H1 (cell line): ENCODE measurements at regions not wholly inside any gene's neighbourhood (a gene's known extent, or its start where the extent isn't known, plus 50 kb on each side); places are given as distances from the start of the nearest gene placed in this dataset.

ENCODE experiments used
- CTCF ChIA-PET: fragments of 300-600 bp; sonication (Branson Sonifier 250); formaldehyde crosslinking; loops from one replicate; lab custom pipeline; 2021; ENCODE audit not compliant: partially characterized antibody; lab: Charles Lee
- POLR2A ChIA-PET: fragments of 300-600 bp; sonication (Branson Sonifier 250); formaldehyde crosslinking; loops from one replicate; lab custom pipeline; 2021; ENCODE audit warnings: inconsistent platforms; ENCODE audit not compliant: partially characterized antibody; lab: Charles Lee
- DNase-seq, 2 experiments: peaks; one replicate each; pipeline versions ENCODE4 v3.0.0 to v3.0.0-alpha.2; 2010 to 2022; ENCODE audit warnings: low spot score in 2 of 2, low read depth in 1 of 2, mixed read lengths in 1 of 2
- FAIRE-seq: peaks from 2 replicates; lab custom pipeline; 2011; peaks lifted over from hg19 to GRCh38; lab: Jason Lieb, UNC
- H2AFZ ChIP-seq: 2 replicates; pipeline ENCODE4 v1.8.1; 2012; ENCODE audit warnings: low read length, inconsistent platforms
- H2AK5ac ChIP-seq: 2 replicates; pipeline ENCODE4 v1.6.1; 2013; ENCODE audit warnings: low read depth, low read length
- H2BK120ac ChIP-seq: replicated peaks from 2 replicates; pipeline ENCODE3; 2013; ENCODE audit warnings: low read depth, low read length, inconsistent platforms
- H2BK12ac ChIP-seq: 2 replicates; pipeline ENCODE4 v1.6.1; 2013; ENCODE audit warnings: low read depth, low read length
- H2BK15ac ChIP-seq: 2 replicates; pipeline ENCODE4 v1.6.1; 2013; ENCODE audit warnings: low read length
- H2BK20ac ChIP-seq: 2 replicates; pipeline ENCODE4 v1.6.1; 2013; ENCODE audit warnings: low read length
- H2BK5ac ChIP-seq: 2 replicates; pipeline ENCODE4 v1.6.1; 2013; ENCODE audit warnings: low read depth, low read length
- H3K14ac ChIP-seq: 2 replicates; pipeline ENCODE4 v1.6.1; 2013; ENCODE audit warnings: inconsistent platforms; ENCODE audit not compliant: insufficient read length
- H3K18ac ChIP-seq: 2 replicates; pipeline ENCODE4 v1.6.1; 2013; ENCODE audit warnings: low read length; ENCODE audit errors: extremely low read depth
- H3K23ac ChIP-seq: 2 replicates; pipeline ENCODE4 v1.6.1; 2013; ENCODE audit warnings: inconsistent platforms; ENCODE audit not compliant: insufficient read length
- H3K23me2 ChIP-seq: 2 replicates; pipeline ENCODE4 v1.6.1; 2013; ENCODE audit warnings: low read depth, low read length
- H3K27ac ChIP-seq: 2 replicates; pipeline ENCODE4 v1.6.1; 2011; ENCODE audit warnings: low read depth, low read length, inconsistent platforms
- H3K27me3 ChIP-seq, 4 experiments: replicated peaks in 1 of 4; 1 replicate in 1 of 4; 2 replicates in 3 of 4; pipeline versions ENCODE4 v1.6.1 to v1.8.1; 2011 to 2013; ENCODE audit warnings: low read length in 3 of 4, mild to moderate bottlenecking in 3 of 4, inconsistent platforms in 2 of 4, mixed read lengths in 2 of 4, moderate library complexity in 1 of 4; ENCODE audit not compliant: control insufficient read depth in 3 of 4, insufficient read depth in 3 of 4; ENCODE audit errors: extremely low read depth in 1 of 4
- H3K36me3 ChIP-seq, 4 experiments: 2 replicates each; pipeline versions ENCODE4 v1.6.1 to v1.8.1; 2011 to 2013; ENCODE audit warnings: mild to moderate bottlenecking in 4 of 4, low read length in 3 of 4, moderate library complexity in 2 of 4, control low read depth in 1 of 4, inconsistent platforms in 1 of 4; ENCODE audit not compliant: insufficient read depth in 4 of 4, control insufficient read depth in 2 of 4
- H3K4ac ChIP-seq: replicated peaks from 2 replicates; pipeline ENCODE3; 2013; ENCODE audit warnings: low read length, low read depth, mixed read lengths, inconsistent platforms; ENCODE audit not compliant: insufficient read length
- H3K4me1 ChIP-seq, 4 experiments: replicated peaks in 1 of 4; 1 replicate in 1 of 4; 2 replicates in 3 of 4; pipeline versions ENCODE4 v1.6.1 to v1.8.1; 2011 to 2013; ENCODE audit warnings: low read length in 3 of 4, inconsistent platforms in 2 of 4, mixed read lengths in 1 of 4; ENCODE audit not compliant: insufficient read depth in 4 of 4, control insufficient read depth in 3 of 4
- H3K4me2 ChIP-seq, 2 experiments: 2 replicates each; pipeline versions ENCODE4 v1.6.1 to v1.8.1; 2011 to 2013; ENCODE audit warnings: low read depth in 2 of 2, low read length in 2 of 2, control low read depth in 1 of 2, inconsistent platforms in 1 of 2, mild to moderate bottlenecking in 1 of 2; ENCODE audit not compliant: insufficient read depth in 1 of 2
- H3K4me3 ChIP-seq, 4 experiments: fragments of 200-600, 300-600 bp in 1 of 4; sonication (generic), shearing (Covaris generic), sonication (Bioruptor Twin) in 1 of 4; 2 replicates each; pipeline versions ENCODE4 v1.5.1 to v1.8.1; 2011 to 2016; ENCODE audit warnings: low read length in 4 of 4, low read depth in 3 of 4, control low read depth in 2 of 4, inconsistent platforms in 2 of 4, mild to moderate bottlenecking in 2 of 4, mixed read lengths in 1 of 4, moderate library complexity in 1 of 4; ENCODE audit not compliant: insufficient read depth in 2 of 4; ENCODE audit errors: extremely low read depth in 1 of 4
- H3K56ac ChIP-seq: replicated peaks from 2 replicates; pipeline ENCODE3; 2013; ENCODE audit warnings: low read depth, mild to moderate bottlenecking, mixed read lengths, low read length, inconsistent platforms; ENCODE audit not compliant: insufficient read length
- H3K79me1 ChIP-seq: 2 replicates; pipeline ENCODE4 v1.6.1; 2013; ENCODE audit warnings: low read depth, low read length, control low read depth
- H3K79me2 ChIP-seq, 2 experiments: 2 replicates each; pipeline versions ENCODE4 v1.6.1 to v1.8.1; 2012 to 2013; ENCODE audit warnings: low read length in 2 of 2, mild to moderate bottlenecking in 2 of 2, inconsistent platforms in 1 of 2; ENCODE audit not compliant: insufficient read depth in 2 of 2, control insufficient read depth in 1 of 2
- H3K9ac ChIP-seq, 4 experiments: replicated peaks in 1 of 4; 1 replicate in 1 of 4; 2 replicates in 3 of 4; pipeline versions ENCODE4 v1.6.1 to v1.8.1; 2011 to 2013; ENCODE audit warnings: low read depth in 3 of 4, low read length in 3 of 4, control low read depth in 2 of 4, mild to moderate bottlenecking in 2 of 4, moderate library complexity in 2 of 4, inconsistent platforms in 1 of 4; ENCODE audit errors: extremely low read depth in 1 of 4
- H3K9me3 ChIP-seq, 2 experiments: 2 replicates each; pipeline versions ENCODE4 v1.6.1 to v1.8.1; 2012 to 2013; ENCODE audit warnings: mild to moderate bottlenecking in 2 of 2, moderate library complexity in 2 of 2, control low read depth in 1 of 2, inconsistent platforms in 1 of 2, low read depth in 1 of 2, low read length in 1 of 2, mixed read lengths in 1 of 2; ENCODE audit not compliant: insufficient read depth in 2 of 2
- H4K20me1 ChIP-seq, 2 experiments: replicated peaks in 1 of 2; 2 replicates each; pipeline versions ENCODE3 to v1.8.1; 2011 to 2013; ENCODE audit warnings: inconsistent platforms in 2 of 2, low read length in 2 of 2, mild to moderate bottlenecking in 1 of 2; ENCODE audit not compliant: insufficient read depth in 2 of 2, control insufficient read depth in 1 of 2
- H4K5ac ChIP-seq: 2 replicates; pipeline ENCODE4 v1.6.1; 2013; ENCODE audit warnings: low read length, low read depth, mixed read lengths, inconsistent platforms; ENCODE audit not compliant: insufficient read length
- H4K8ac ChIP-seq: 2 replicates; pipeline ENCODE4 v1.8.0; 2013; ENCODE audit warnings: mild to moderate bottlenecking, moderate library complexity, low read length, inconsistent platforms; ENCODE audit not compliant: insufficient read depth; ENCODE audit errors: extremely low read depth
- H4K91ac ChIP-seq: replicated peaks from 2 replicates; pipeline ENCODE3; 2013; ENCODE audit warnings: low read length, mixed read lengths, inconsistent platforms; ENCODE audit not compliant: insufficient read length
- BRCA1 ChIP-seq: IDR thresholded peaks from 2 replicates; pipeline ENCODE4 v1.6.1; 2012; ENCODE audit warnings: low read depth, low read length, improper control_type of control experiment
- HDAC6 ChIP-seq: IDR thresholded peaks from one replicate; pipeline ENCODE4 v1.7.1; 2012; ENCODE audit warnings: low read depth, mild to moderate bottlenecking, inconsistent platforms, low read length, moderate library complexity
- KDM1A ChIP-seq: fragments of 200-600, 300-600 bp; sonication (generic); IDR thresholded peaks from 2 replicates; pipeline ENCODE4 v1.7.1; 2016; ENCODE audit warnings: mild to moderate bottlenecking, low read length, borderline replicate concordance
- NANOG ChIP-seq: IDR thresholded peaks from 2 replicates; pipeline ENCODE4 v1.6.1; 2011; ENCODE audit warnings: low read length, low read depth, mild to moderate bottlenecking, inconsistent platforms; ENCODE audit not compliant: insufficient read depth, poor library complexity, severe bottlenecking
- PHF8 ChIP-seq: fragments of 200-600 bp; sonication (generic); conservative IDR thresholded peaks from 2 replicates; pipeline ENCODE4 v1.7.1; 2012; ENCODE audit warnings: low read depth, mild to moderate bottlenecking, inconsistent platforms, low read length, moderate library complexity
- POU5F1 ChIP-seq: IDR thresholded peaks from 2 replicates; pipeline ENCODE4 v1.6.1; 2011; ENCODE audit warnings: low read depth, mild to moderate bottlenecking, low read length, moderate library complexity
- RAD21 ChIP-seq, 2 experiments: IDR thresholded peaks in 1 of 2; conservative IDR thresholded peaks in 1 of 2; 2 replicates each; pipeline ENCODE4 v1.6.1; 2011; ENCODE audit warnings: low read depth in 2 of 2, low read length in 2 of 2, improper control_type of control experiment in 1 of 2, inconsistent platforms in 1 of 2, mild to moderate bottlenecking in 1 of 2, moderate library complexity in 1 of 2
- RFX5 ChIP-seq: IDR thresholded peaks from 2 replicates; pipeline ENCODE4 v1.6.1; 2011; ENCODE audit warnings: low read depth, low read length, improper control_type of control experiment, borderline replicate concordance
- RNF2 ChIP-seq: fragments of 200-900, 300-1000 bp; sonication (generic); IDR thresholded peaks from 2 replicates; pipeline ENCODE4 v1.7.1; 2016; ENCODE audit warnings: borderline replicate concordance, low read depth, mild to moderate bottlenecking, antibody characterized with exemption, low read length; ENCODE audit not compliant: poor library complexity, severe bottlenecking; ENCODE audit errors: missing control alignments
- RXRA ChIP-seq: IDR thresholded peaks from 2 replicates; pipeline ENCODE4 v1.6.1; 2011; ENCODE audit warnings: low read depth, mild to moderate bottlenecking, low read length, moderate library complexity; ENCODE audit not compliant: insufficient read depth
- SAP30 ChIP-seq: fragments of 300-600 bp; sonication (generic); IDR thresholded peaks from 2 replicates; pipeline ENCODE4 v1.7.1; 2012; ENCODE audit warnings: low read length, moderate library complexity, mild to moderate bottlenecking, inconsistent platforms; ENCODE audit not compliant: insufficient read depth, insufficient replicate concordance
- SP1 ChIP-seq: IDR thresholded peaks from 2 replicates; pipeline ENCODE4 v1.6.1; 2011; ENCODE audit warnings: low read depth, low read length
- SP4 ChIP-seq: IDR thresholded peaks from 2 replicates; pipeline ENCODE4 v1.6.1; 2012; ENCODE audit warnings: low read length, inconsistent platforms
- TBP ChIP-seq: IDR thresholded peaks from 2 replicates; pipeline ENCODE4 v1.6.1; 2011; ENCODE audit warnings: low read depth, low read length, improper control_type of control experiment
- ZNF274 ChIP-seq: IDR thresholded peaks from 2 replicates; pipeline ENCODE4 v1.7.0; 2012; ENCODE audit warnings: low read length, borderline replicate concordance; ENCODE audit errors: extremely low read depth
- WGBS, 2 experiments: shearing (Covaris generic) in 1 of 2; methylation state at CpG; one replicate each; pipeline versions ENCODE4 v1.1.6 to v1.1.7; 2013 to 2015; ENCODE audit warnings: low lambda C conversion rate in 2 of 2, mixed read lengths in 2 of 2, inconsistent platforms in 1 of 2, low coverage in 1 of 2, missing lambda C conversion rate in 1 of 2; ENCODE audit not compliant: insufficient replicate concordance in 2 of 2, insufficient coverage in 1 of 2, insufficient read length in 1 of 2; ENCODE audit errors: extremely low coverage in 1 of 2, missing lambda C conversion rate in 1 of 2; 5-methylcytosine and 5-hydroxymethylcytosine counted together

GRCh38 chr2:234403751-234404150 lies 93.1 kb downstream of the ARL4C start:
- DNase-seq, result no peak
- no peak overlapping the region for H3K18ac ChIP-seq
- TF ChIP-seq BRCA1 (no peak), HDAC6 (no peak), POU5F1 (no peak), KDM1A (no peak), RNF2 (no peak), TBP (no peak), PHF8 (no peak), RAD21 (IDR thresholded peaks at IDR 0.05 in 1 of 2, conservative IDR thresholded peaks at IDR 0.05 in 1 of 2; ENCODE audit: low read depth in 2 of 2, low read length in 2 of 2) (no peak), SAP30 (no peak), SP4 (no peak), SP1 (no peak), ZNF274 (no peak), RXRA (no peak), RFX5 (no peak), NANOG (no peak)

More at GRCh38 chr2:234403751-234404150, 93.1 kb downstream of the ARL4C start:
- H3K23me2 ChIP-seq, result no peaks in the 10 kb centered on the region
- H2BK12ac ChIP-seq, result no peak overlapping the region
- H3K79me1 ChIP-seq, result no peaks in the 10 kb centered on the region
- no peaks in the 10 kb centered on the region for H3K4me1 ChIP-seq
- 100% methylated on average over 1 of the region's 1 CpG; no CpG with 5 or more reads in 1 of the 2 experiments for WGBS, 2 experiments
- no peak overlapping the region for H3K14ac ChIP-seq
- no peak overlapping the region for H4K91ac ChIP-seq
- H2BK120ac ChIP-seq, result no peak overlapping the region
- no peaks in the 10 kb centered on the region for H4K20me1 ChIP-seq
- no peak overlapping the region for H2AK5ac ChIP-seq
- H3K27ac ChIP-seq, result no peak overlapping the region
- no peak overlapping the region for H3K4me3 ChIP-seq
- no peaks in the 10 kb centered on the region for H3K36me3 ChIP-seq
- no peaks in the 10 kb centered on the region; a peak in 1 of 7 replicates for H3K27me3 ChIP-seq
- H2AFZ ChIP-seq, result no peak overlapping the region
- H3K56ac ChIP-seq, result no peak overlapping the region
- no peaks in the 10 kb centered on the region for H3K79me2 ChIP-seq
- H3K4ac ChIP-seq, result no peak overlapping the region
- FAIRE-seq, result no peak
- H2BK5ac ChIP-seq, result no peak overlapping the region
- H2BK15ac ChIP-seq, result no peak overlapping the region
- H3K23ac ChIP-seq, result no peak overlapping the region
- H2BK20ac ChIP-seq, result no peak overlapping the region
- no peak overlapping the region for H3K4me2 ChIP-seq
- H4K5ac ChIP-seq, result no peak overlapping the region
- no peaks in the 10 kb centered on the region for H3K9me3 ChIP-seq
- CTCF ChIA-PET, result interaction anchor here (1.2 kb wide), 2 partner anchors 11 to 115 kb away, joined by 3 to 4 read pairs; no protein-coding TSS in a partner anchor
- POLR2A ChIA-PET, result no interaction called here
- H4K8ac ChIP-seq, result no peak overlapping the region
- no peak overlapping the region for H3K9ac ChIP-seq
